WTC11 (cell line): ENCODE measurements at regions not wholly inside any gene's neighbourhood (a gene's known extent, or its start where the extent isn't known, plus 50 kb on each side); places are given as distances from the start of the nearest gene placed in this dataset.

Source experiments
- ATAC-seq: fragments of 200-7000 bp; cut with Tn5 transposase; 2 replicates; pipeline ENCODE4 v1.10.0; 2021; ENCODE audit warnings: mild to moderate bottlenecking, moderate library complexity
- CTCF ChIA-PET: fragments of 300-600 bp; sonication (Branson Sonifier 250); formaldehyde crosslinking; loops from one replicate; lab custom pipeline; 2021; ENCODE audit warnings: antibody characterized with exemption; lab: Charles Lee
- POLR2A ChIA-PET: fragments of 350-600 bp; sonication (Branson Sonifier 250); formaldehyde crosslinking; loops from one replicate; lab custom pipeline; 2021; ENCODE audit warnings: antibody characterized with exemption; lab: Charles Lee
- DNase-seq: peaks from one replicate; pipeline ENCODE4 v3.0.0; 2021; ENCODE audit warnings: low spot score
- H3K27ac Mint-ChIP-seq: 2 replicates; pipeline ENCODE4 v1.8.0; 2021; ENCODE audit warnings: mixed read lengths
- H3K27me3 Mint-ChIP-seq: 2 replicates; pipeline ENCODE4 v1.8.0; 2021; ENCODE audit warnings: low read depth, mild to moderate bottlenecking, moderate library complexity, mixed read lengths
- H3K36me3 Mint-ChIP-seq: 2 replicates; pipeline ENCODE4 v1.8.0; 2021; ENCODE audit warnings: mixed read lengths
- H3K4me1 Mint-ChIP-seq: 2 replicates; pipeline ENCODE4 v1.8.0; 2022; ENCODE audit warnings: mixed read lengths
- H3K4me3 Mint-ChIP-seq: 2 replicates; pipeline ENCODE4 v1.8.0; 2021; ENCODE audit warnings: mild to moderate bottlenecking, moderate library complexity, mixed read lengths
- H3K9me3 Mint-ChIP-seq: 2 replicates; pipeline ENCODE4 v1.8.0; 2021; ENCODE audit warnings: mixed read lengths
- NFATC4 ChIP-seq: fragments of 250-450 bp; sonication (Bioruptor Pico); IDR thresholded peaks from 2 replicates; pipeline ENCODE4 v1.9.0; 2021; ENCODE audit warnings: mild to moderate bottlenecking
- NFE2L1 ChIP-seq: sonication (generic); formaldehyde crosslinking; IDR thresholded peaks from 2 replicates; pipeline ENCODE4 v1.8.1; 2023; ENCODE audit warnings: missing genetic modification reagents
- NFYB ChIP-seq: sonication (generic); formaldehyde crosslinking; conservative IDR thresholded peaks from 2 replicates; pipeline ENCODE4 v1.8.0; 2022; ENCODE audit warnings: low read depth, missing genetic modification reagents
- OVOL2 ChIP-seq: fragments of 250-450 bp; sonication (Bioruptor Pico); IDR thresholded peaks from 2 replicates; pipeline ENCODE4 v1.9.0; 2021; ENCODE audit warnings: mild to moderate bottlenecking, borderline replicate concordance
- PRDM15 ChIP-seq: sonication (generic); formaldehyde crosslinking; IDR thresholded peaks from 2 replicates; pipeline ENCODE4 v1.8.0; 2022; ENCODE audit warnings: missing genetic modification reagents
- RORB ChIP-seq: fragments of 250-450 bp; sonication (Bioruptor Pico); IDR thresholded peaks from 2 replicates; pipeline ENCODE4 v1.9.0; 2021; ENCODE audit warnings: mild to moderate bottlenecking
- ZMAT4 ChIP-seq: fragments of 250-450 bp; sonication (Bioruptor Pico); IDR thresholded peaks from 2 replicates; pipeline ENCODE4 v1.9.0; 2021; ENCODE audit warnings: mild to moderate bottlenecking
- ZNF219 ChIP-seq: sonication (generic); formaldehyde crosslinking; IDR thresholded peaks from 2 replicates; pipeline ENCODE4 v1.8.0; 2023; ENCODE audit warnings: missing genetic modification reagents, mild to moderate bottlenecking, borderline replicate concordance
- ZNF263 ChIP-seq: sonication (generic); formaldehyde crosslinking; IDR thresholded peaks from 2 replicates; pipeline ENCODE4 v1.8.1; 2022; ENCODE audit warnings: low read depth, mild to moderate bottlenecking, moderate library complexity, missing genetic modification reagents
- ZNF281 ChIP-seq: sonication (generic); formaldehyde crosslinking; IDR thresholded peaks from 2 replicates; pipeline ENCODE4 v1.8.0; 2023; ENCODE audit warnings: mild to moderate bottlenecking, missing genetic modification reagents
- ZNF512 ChIP-seq: sonication (generic); formaldehyde crosslinking; IDR thresholded peaks from 2 replicates; pipeline ENCODE4 v1.8.1; 2022; ENCODE audit warnings: missing genetic modification reagents, borderline replicate concordance
- ZSCAN18 ChIP-seq: fragments of 250-450 bp; sonication (Bioruptor Pico); IDR thresholded peaks from 2 replicates; pipeline ENCODE4 v2.1.2; 2022; ENCODE audit warnings: mild to moderate bottlenecking, moderate library complexity
- TF ChIP-seq, protein P1 (sequence below): sonication (generic); formaldehyde crosslinking; IDR thresholded peaks from 2 replicates; pipeline ENCODE4 v1.8.0; 2022; ENCODE audit warnings: mild to moderate bottlenecking, missing genetic modification reagents
- TF ChIP-seq, protein P2 (sequence below): sonication (generic); formaldehyde crosslinking; IDR thresholded peaks from 2 replicates; pipeline ENCODE4 v1.8.1; 2023; ENCODE audit warnings: mild to moderate bottlenecking, missing genetic modification reagents
- TF ChIP-seq, protein P3 (sequence below): sonication (generic); formaldehyde crosslinking; IDR thresholded peaks from 2 replicates; pipeline ENCODE4 v1.8.1; 2023; ENCODE audit warnings: mild to moderate bottlenecking, missing genetic modification reagents

- DNase-seq (no peak), ATAC-seq (no peak)
- H3K4me1 Mint-ChIP-seq = no peaks in the 10 kb centered on the region
- POLR2A ChIA-PET = no interaction called here
- CTCF ChIA-PET = no interaction called here
- H3K4me3 Mint-ChIP-seq = no peak overlapping the region
- peaks cover 15% of the 10 kb centered on the region for H3K9me3 Mint-ChIP-seq
- peaks cover 37% of the 10 kb centered on the region for H3K36me3 Mint-ChIP-seq
- no peak overlapping the region for H3K27ac Mint-ChIP-seq
- H3K27me3 Mint-ChIP-seq = peaks cover 8% of the 10 kb centered on the region
- TF ChIP-seq ZNF512 (CRISPR knock-in tag) = no peak
- no peak for TF ChIP-seq NFYB (CRISPR knock-in tag)
- TF ChIP-seq ZSCAN18 (CRISPR knock-in tag) = no peak
- TF ChIP-seq RORB (CRISPR knock-in tag) = no peak
- TF ChIP-seq, protein P1, sequence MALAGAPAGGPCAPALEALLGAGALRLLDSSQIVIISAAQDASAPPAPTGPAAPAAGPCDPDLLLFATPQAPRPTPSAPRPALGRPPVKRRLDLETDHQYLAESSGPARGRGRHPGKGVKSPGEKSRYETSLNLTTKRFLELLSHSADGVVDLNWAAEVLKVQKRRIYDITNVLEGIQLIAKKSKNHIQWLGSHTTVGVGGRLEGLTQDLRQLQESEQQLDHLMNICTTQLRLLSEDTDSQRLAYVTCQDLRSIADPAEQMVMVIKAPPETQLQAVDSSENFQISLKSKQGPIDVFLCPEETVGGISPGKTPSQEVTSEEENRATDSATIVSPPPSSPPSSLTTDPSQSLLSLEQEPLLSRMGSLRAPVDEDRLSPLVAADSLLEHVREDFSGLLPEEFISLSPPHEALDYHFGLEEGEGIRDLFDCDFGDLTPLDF (CRISPR knock-in tag) = no peak
- no peak for TF ChIP-seq NFE2L1
- TF ChIP-seq, all 79 proteins: peak for 0
These were observed 102.8 kb upstream of the ACTRT2 start for GRCh38 chr1:2918441-2918840.

DNA sequence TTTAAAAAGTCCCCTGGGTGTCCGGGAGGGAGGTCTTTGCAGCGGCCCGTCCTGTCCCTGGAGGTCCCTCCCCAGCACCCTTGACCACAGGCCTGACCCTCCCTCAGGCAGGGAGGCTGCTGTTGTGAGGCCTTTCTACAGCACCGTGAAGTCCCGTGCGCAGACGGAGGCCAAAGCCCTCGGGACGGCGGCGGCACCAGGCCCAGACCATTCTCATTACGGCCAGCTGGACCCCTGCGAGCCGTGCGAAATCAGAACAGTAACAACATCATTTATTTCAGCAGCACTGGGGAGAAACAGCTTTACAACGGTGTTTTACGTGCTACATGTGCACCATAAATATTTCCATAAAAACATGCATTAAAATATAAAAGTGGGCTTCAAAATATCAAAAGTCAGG lies 101.4 kb upstream of the ACTRT2 start:
- H3K27me3 Mint-ChIP-seq = peaks cover 8% of the 10 kb centered on the region
- TF ChIP-seq, protein P2, sequence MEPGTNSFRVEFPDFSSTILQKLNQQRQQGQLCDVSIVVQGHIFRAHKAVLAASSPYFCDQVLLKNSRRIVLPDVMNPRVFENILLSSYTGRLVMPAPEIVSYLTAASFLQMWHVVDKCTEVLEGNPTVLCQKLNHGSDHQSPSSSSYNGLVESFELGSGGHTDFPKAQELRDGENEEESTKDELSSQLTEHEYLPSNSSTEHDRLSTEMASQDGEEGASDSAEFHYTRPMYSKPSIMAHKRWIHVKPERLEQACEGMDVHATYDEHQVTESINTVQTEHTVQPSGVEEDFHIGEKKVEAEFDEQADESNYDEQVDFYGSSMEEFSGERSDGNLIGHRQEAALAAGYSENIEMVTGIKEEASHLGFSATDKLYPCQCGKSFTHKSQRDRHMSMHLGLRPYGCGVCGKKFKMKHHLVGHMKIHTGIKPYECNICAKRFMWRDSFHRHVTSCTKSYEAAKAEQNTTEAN (CRISPR knock-in tag) = no peak
- no peak for TF ChIP-seq ZNF281 (CRISPR knock-in tag)
- no peak for TF ChIP-seq ZMAT4 (CRISPR knock-in tag)
- TF ChIP-seq NFATC4 = no peak
- no peak for TF ChIP-seq ZNF263 (CRISPR knock-in tag)
- TF ChIP-seq, protein P3, sequence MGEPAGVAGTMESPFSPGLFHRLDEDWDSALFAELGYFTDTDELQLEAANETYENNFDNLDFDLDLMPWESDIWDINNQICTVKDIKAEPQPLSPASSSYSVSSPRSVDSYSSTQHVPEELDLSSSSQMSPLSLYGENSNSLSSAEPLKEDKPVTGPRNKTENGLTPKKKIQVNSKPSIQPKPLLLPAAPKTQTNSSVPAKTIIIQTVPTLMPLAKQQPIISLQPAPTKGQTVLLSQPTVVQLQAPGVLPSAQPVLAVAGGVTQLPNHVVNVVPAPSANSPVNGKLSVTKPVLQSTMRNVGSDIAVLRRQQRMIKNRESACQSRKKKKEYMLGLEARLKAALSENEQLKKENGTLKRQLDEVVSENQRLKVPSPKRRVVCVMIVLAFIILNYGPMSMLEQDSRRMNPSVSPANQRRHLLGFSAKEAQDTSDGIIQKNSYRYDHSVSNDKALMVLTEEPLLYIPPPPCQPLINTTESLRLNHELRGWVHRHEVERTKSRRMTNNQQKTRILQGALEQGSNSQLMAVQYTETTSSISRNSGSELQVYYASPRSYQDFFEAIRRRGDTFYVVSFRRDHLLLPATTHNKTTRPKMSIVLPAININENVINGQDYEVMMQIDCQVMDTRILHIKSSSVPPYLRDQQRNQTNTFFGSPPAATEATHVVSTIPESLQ (CRISPR knock-in tag) = no peak
- no peak for TF ChIP-seq PRDM15 (CRISPR knock-in tag)
- TF ChIP-seq ZNF219 (CRISPR knock-in tag) = no peak
- TF ChIP-seq OVOL2 (CRISPR knock-in tag) = no peak
- POLR2A ChIA-PET = interaction anchor here (0.6 kb wide), 1 partner anchor 483 kb away, joined by 3 read pairs; no protein-coding TSS in a partner anchor
- H3K4me3 Mint-ChIP-seq = no peak overlapping the region
- H3K27ac Mint-ChIP-seq = no peak overlapping the region; the same call in 1 of the 2 replicates
- CTCF ChIA-PET = no interaction called here
- H3K36me3 Mint-ChIP-seq = peaks cover 37% of the 10 kb centered on the region
- DNase-seq (no peak), ATAC-seq (no peak)
- peaks cover 18% of the 10 kb centered on the region for H3K9me3 Mint-ChIP-seq
- H3K4me1 Mint-ChIP-seq = no peaks in the 10 kb centered on the region
